Karpas-422 (cell line): ENCODE measurements at regions not wholly inside any gene's neighbourhood (a gene's known extent, or its start where the extent isn't known, plus 50 kb on each side); places are given as distances from the start of the nearest gene placed in this dataset.

ENCODE experiments used
- DNase-seq: peaks from one replicate; pipeline ENCODE4 v3.0.0-alpha.2; 2015
- H2AFZ ChIP-seq: fragments of 200-600 bp; sonication (generic); 2 replicates; pipeline ENCODE4 v1.6.1; 2014; ENCODE audit warnings: antibody characterized with exemption, low read length, mixed read lengths
- H3K27ac ChIP-seq: fragments of 200-600 bp; sonication (generic); 2 replicates; pipeline ENCODE4 v1.5.1; 2014; ENCODE audit warnings: mild to moderate bottlenecking, low read length, moderate library complexity
- H3K27me3 ChIP-seq: fragments of 200-600 bp; sonication (generic); 2 replicates; pipeline ENCODE4 v1.6.1; 2014; ENCODE audit warnings: low read length, mixed read lengths
- H3K36me3 ChIP-seq: fragments of 200-600 bp; sonication (generic); 2 replicates; pipeline ENCODE4 v1.6.1; 2014; ENCODE audit warnings: low read length, mixed read lengths; ENCODE audit not compliant: insufficient read depth
- H3K4me1 ChIP-seq: fragments of 200-600 bp; sonication (generic); 2 replicates; pipeline ENCODE4 v1.6.1; 2014; ENCODE audit warnings: mild to moderate bottlenecking, low read length, mixed read lengths
- H3K4me2 ChIP-seq: fragments of 200-600 bp; sonication (generic); 2 replicates; pipeline ENCODE4 v1.6.1; 2014; ENCODE audit warnings: low read length, low read depth, mild to moderate bottlenecking; ENCODE audit not compliant: poor library complexity, severe bottlenecking
- H3K4me3 ChIP-seq: fragments of 200-600 bp; sonication (generic); 2 replicates; pipeline ENCODE4 v1.5.1; 2014; ENCODE audit warnings: mild to moderate bottlenecking, antibody characterized with exemption, low read length, mixed read lengths
- H3K79me2 ChIP-seq: fragments of 200-600 bp; sonication (generic); 2 replicates; pipeline ENCODE4 v1.6.1; 2014; ENCODE audit warnings: mild to moderate bottlenecking, low read length, mixed read lengths
- H3K9ac ChIP-seq: fragments of 200-600 bp; sonication (generic); 2 replicates; pipeline ENCODE4 v1.6.0; 2014; ENCODE audit warnings: low read length
- H3K9me2 ChIP-seq: fragments of 200-600 bp; sonication (generic), shearing (Covaris generic); replicated peaks from 2 replicates; pipeline ENCODE4 v1.6.0; 2014; ENCODE audit warnings: mild to moderate bottlenecking, low read length, moderate library complexity; ENCODE audit not compliant: insufficient read depth
- H3K9me3 ChIP-seq: fragments of 300-700, 200-600 bp; sonication (generic); 2 replicates; pipeline ENCODE4 v1.6.1; 2014; ENCODE audit warnings: low read length, mixed read lengths
- H4K20me1 ChIP-seq: fragments of 200-600 bp; sonication (generic); 2 replicates; pipeline ENCODE4 v1.6.1; 2014; ENCODE audit warnings: mild to moderate bottlenecking, antibody characterized with exemption, low read length, low read depth; ENCODE audit not compliant: insufficient read depth

GRCh38 chr12:67147030-67147429, 122.1 kb upstream of the CAND1 start:
- Histone ChIP-seq H2AFZ (no peak overlapping the region), H3K79me2 (no peaks in the 10 kb centered on the region), H3K4me2 (no peak overlapping the region), H3K27me3 (no peaks in the 10 kb centered on the region), H4K20me1 (no peaks in the 10 kb centered on the region), H3K36me3 (no peaks in the 10 kb centered on the region), H3K4me1 (no peaks in the 10 kb centered on the region), H3K9me3 (no peaks in the 10 kb centered on the region), H3K9me2 (no peaks in the 10 kb centered on the region), H3K9ac (no peak overlapping the region), H3K4me3 (no peak overlapping the region), H3K27ac (no peak overlapping the region)
- no peak for DNase-seq

GRCh38 chr12:67147447-67147846, 121.7 kb upstream of the CAND1 start:
- no peaks in the 10 kb centered on the region for H3K27me3 ChIP-seq
- no peak overlapping the region for H3K4me3 ChIP-seq
- H3K4me1 ChIP-seq = no peaks in the 10 kb centered on the region
- H3K79me2 ChIP-seq = no peaks in the 10 kb centered on the region
- H3K9me2 ChIP-seq = no peaks in the 10 kb centered on the region
- DNase-seq = no peak
- no peak overlapping the region for H3K9ac ChIP-seq
- H2AFZ ChIP-seq = no peak overlapping the region
- no peaks in the 10 kb centered on the region for H3K9me3 ChIP-seq
- no peaks in the 10 kb centered on the region for H4K20me1 ChIP-seq
- H3K27ac ChIP-seq = no peak overlapping the region
- no peak overlapping the region for H3K4me2 ChIP-seq
- H3K36me3 ChIP-seq = no peaks in the 10 kb centered on the region

GRCh38 chr12:67148265-67148664, 120.9 kb upstream of the CAND1 start:
- Histone ChIP-seq H3K9me3 (no peaks in the 10 kb centered on the region), H3K27ac (no peak overlapping the region), H3K9me2 (no peaks in the 10 kb centered on the region), H3K9ac (no peak overlapping the region), H3K4me2 (no peak overlapping the region), H3K79me2 (no peaks in the 10 kb centered on the region), H4K20me1 (no peaks in the 10 kb centered on the region), H3K27me3 (no peaks in the 10 kb centered on the region), H2AFZ (no peak overlapping the region), H3K36me3 (no peaks in the 10 kb centered on the region), H3K4me1 (no peaks in the 10 kb centered on the region), H3K4me3 (no peak overlapping the region)
- DNase-seq = no peak

GRCh38 chr12:67151886-67152285, 117.3 kb upstream of the CAND1 start:
- H3K79me2 ChIP-seq = no peaks in the 10 kb centered on the region
- no peaks in the 10 kb centered on the region for H3K9me2 ChIP-seq
- H3K4me3 ChIP-seq = no peak overlapping the region
- DNase-seq = no peak
- H3K9me3 ChIP-seq = no peaks in the 10 kb centered on the region
- H3K4me1 ChIP-seq = no peaks in the 10 kb centered on the region
- no peak overlapping the region for H3K4me2 ChIP-seq
- H3K27me3 ChIP-seq = no peaks in the 10 kb centered on the region
- no peak overlapping the region for H2AFZ ChIP-seq
- no peaks in the 10 kb centered on the region for H4K20me1 ChIP-seq
- no peak overlapping the region for H3K9ac ChIP-seq
- H3K27ac ChIP-seq = no peak overlapping the region
- no peaks in the 10 kb centered on the region for H3K36me3 ChIP-seq

- Histone ChIP-seq H3K9ac (no peak overlapping the region), H3K79me2 (no peaks in the 10 kb centered on the region), H4K20me1 (no peaks in the 10 kb centered on the region), H3K27ac (no peak overlapping the region), H3K4me3 (no peak overlapping the region), H3K4me1 (no peaks in the 10 kb centered on the region), H2AFZ (no peak overlapping the region), H3K9me2 (no peaks in the 10 kb centered on the region), H3K36me3 (no peaks in the 10 kb centered on the region), H3K27me3 (no peaks in the 10 kb centered on the region), H3K4me2 (no peak overlapping the region), H3K9me3 (no peaks in the 10 kb centered on the region)
- no peak for DNase-seq
Measured at GRCh38 chr12:67152451-67152850, 116.7 kb upstream of the CAND1 start.

- no peak overlapping the region for H3K27ac ChIP-seq
- no peak for DNase-seq
- H3K36me3 ChIP-seq = no peaks in the 10 kb centered on the region
- H3K4me3 ChIP-seq = no peak overlapping the region
- no peaks in the 10 kb centered on the region for H3K4me1 ChIP-seq
- H3K4me2 ChIP-seq = no peak overlapping the region
- no peak overlapping the region for H2AFZ ChIP-seq
- no peaks in the 10 kb centered on the region for H3K27me3 ChIP-seq
- no peak overlapping the region for H3K9ac ChIP-seq
- no peaks in the 10 kb centered on the region for H3K9me2 ChIP-seq
- no peaks in the 10 kb centered on the region for H3K9me3 ChIP-seq
- H3K79me2 ChIP-seq = no peaks in the 10 kb centered on the region
- H4K20me1 ChIP-seq = no peaks in the 10 kb centered on the region
Measured at GRCh38 chr12:67154901-67155300, 114.3 kb upstream of the CAND1 start.

GRCh38 chr12:67155863-67156262, 113.3 kb upstream of the CAND1 start:
- H3K79me2 ChIP-seq = no peaks in the 10 kb centered on the region
- no peak overlapping the region for H3K9ac ChIP-seq
- H3K9me2 ChIP-seq = no peaks in the 10 kb centered on the region
- no peaks in the 10 kb centered on the region for H4K20me1 ChIP-seq
- no peaks in the 10 kb centered on the region for H3K9me3 ChIP-seq
- DNase-seq = no peak
- H3K27ac ChIP-seq = no peak overlapping the region
- H2AFZ ChIP-seq = no peak overlapping the region
- no peak overlapping the region for H3K4me2 ChIP-seq
- no peaks in the 10 kb centered on the region for H3K4me1 ChIP-seq
- H3K27me3 ChIP-seq = no peaks in the 10 kb centered on the region
- H3K36me3 ChIP-seq = no peaks in the 10 kb centered on the region
- no peak overlapping the region for H3K4me3 ChIP-seq

- Histone ChIP-seq H3K4me1 (no peaks in the 10 kb centered on the region), H3K9me3 (no peaks in the 10 kb centered on the region), H2AFZ (no peak overlapping the region), H3K9me2 (no peaks in the 10 kb centered on the region), H3K27ac (no peak overlapping the region), H3K4me2 (no peak overlapping the region), H3K9ac (no peak overlapping the region), H3K36me3 (no peaks in the 10 kb centered on the region), H4K20me1 (no peaks in the 10 kb centered on the region), H3K27me3 (no peaks in the 10 kb centered on the region), H3K79me2 (no peaks in the 10 kb centered on the region), H3K4me3 (no peak overlapping the region)
- DNase-seq = peak; percentile 82
Measured at GRCh38 chr12:67161322-67161918, 107.7 kb upstream of the CAND1 start.

- no peak for DNase-seq
- no peaks in the 10 kb centered on the region for H3K4me1 ChIP-seq
- no peaks in the 10 kb centered on the region for H3K36me3 ChIP-seq
- H2AFZ ChIP-seq = no peak overlapping the region
- H4K20me1 ChIP-seq = no peaks in the 10 kb centered on the region
- H3K4me3 ChIP-seq = no peak overlapping the region
- H3K9me3 ChIP-seq = no peaks in the 10 kb centered on the region
- H3K4me2 ChIP-seq = no peak overlapping the region
- no peaks in the 10 kb centered on the region for H3K27me3 ChIP-seq
- no peaks in the 10 kb centered on the region for H3K79me2 ChIP-seq
- H3K27ac ChIP-seq = no peak overlapping the region
- H3K9me2 ChIP-seq = no peaks in the 10 kb centered on the region
- H3K9ac ChIP-seq = no peak overlapping the region
Measured at GRCh38 chr12:67173258-67173657, 95.9 kb upstream of the CAND1 start.
